ENCODE measurements at regions not wholly inside any gene's neighbourhood (a gene's known extent, or its start where the extent isn't known, plus 50 kb on each side); places are given as distances from the start of the nearest gene placed in this dataset.

GRCh38 chr12:127355061-127355841 lies 911.7 kb upstream of the TMEM132C start:
- TF ChIP-seq CTCF (IDR thresholded peaks at IDR 0.05 in 2 of 3, conservative IDR thresholded peaks at IDR 0.05 in 1 of 3; ENCODE audit: control insufficient read depth in 2 of 3, extremely low read depth in 1 of 3, insufficient read depth in 1 of 3, low read depth in 3 of 3, low read length in 3 of 3): peak; percentile 1 to 21 (median 11); a peak in 2 of 6 replicates
- no peak for TF ChIP-seq CEBPB (IDR thresholded peaks at IDR 0.05; ENCODE audit: borderline replicate concordance in 1 of 2, low read depth in 2 of 2, low read length in 2 of 2)
- TF ChIP-seq FOXM1 (IDR thresholded peaks at IDR 0.05; ENCODE audit: low read depth, low read length): no peak
- no peak for TF ChIP-seq EZH2 (IDR thresholded peaks at IDR 0.05; ENCODE audit: borderline replicate concordance, control insufficient read depth, low read depth, low read length)
- TF ChIP-seq SRF (IDR thresholded peaks at IDR 0.05; ENCODE audit: low read depth in 2 of 2, low read length in 2 of 2): no peak
- no peak for TF ChIP-seq RAD21 (IDR thresholded peaks at IDR 0.05; ENCODE audit: insufficient read depth, low read depth, low read length)
- TF ChIP-seq TAF1 (IDR thresholded peaks at IDR 0.05; ENCODE audit: borderline replicate concordance, low read depth, low read length): no peak
- no peak for TF ChIP-seq ESRRA (IDR thresholded peaks at IDR 0.05; ENCODE audit: low read length)
